ENCODE measurements at regions not wholly inside any gene's neighbourhood (a gene's known extent, or its start where the extent isn't known, plus 50 kb on each side); places are given as distances from the start of the nearest gene placed in this dataset.

DNA sequence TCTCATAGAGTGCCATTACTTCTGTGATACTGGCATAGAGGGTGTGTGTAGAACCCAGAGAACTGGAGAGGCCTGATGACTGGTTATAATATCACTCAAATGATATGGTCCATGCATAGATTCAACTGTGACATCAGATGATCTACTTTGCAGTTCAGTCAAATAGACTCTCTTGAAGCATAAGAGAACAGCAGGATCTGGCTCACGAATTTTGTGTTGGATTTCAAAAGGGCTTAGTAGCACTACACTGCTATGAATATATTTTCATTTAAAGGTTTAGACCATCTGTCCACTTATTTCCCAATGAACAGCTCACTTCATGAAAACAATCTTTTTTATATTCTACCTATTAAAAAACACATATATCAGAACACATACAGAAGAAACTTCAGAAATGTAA, 119.7 kb downstream of the KIF2B start:
- TF ChIP-seq, protein P1, sequence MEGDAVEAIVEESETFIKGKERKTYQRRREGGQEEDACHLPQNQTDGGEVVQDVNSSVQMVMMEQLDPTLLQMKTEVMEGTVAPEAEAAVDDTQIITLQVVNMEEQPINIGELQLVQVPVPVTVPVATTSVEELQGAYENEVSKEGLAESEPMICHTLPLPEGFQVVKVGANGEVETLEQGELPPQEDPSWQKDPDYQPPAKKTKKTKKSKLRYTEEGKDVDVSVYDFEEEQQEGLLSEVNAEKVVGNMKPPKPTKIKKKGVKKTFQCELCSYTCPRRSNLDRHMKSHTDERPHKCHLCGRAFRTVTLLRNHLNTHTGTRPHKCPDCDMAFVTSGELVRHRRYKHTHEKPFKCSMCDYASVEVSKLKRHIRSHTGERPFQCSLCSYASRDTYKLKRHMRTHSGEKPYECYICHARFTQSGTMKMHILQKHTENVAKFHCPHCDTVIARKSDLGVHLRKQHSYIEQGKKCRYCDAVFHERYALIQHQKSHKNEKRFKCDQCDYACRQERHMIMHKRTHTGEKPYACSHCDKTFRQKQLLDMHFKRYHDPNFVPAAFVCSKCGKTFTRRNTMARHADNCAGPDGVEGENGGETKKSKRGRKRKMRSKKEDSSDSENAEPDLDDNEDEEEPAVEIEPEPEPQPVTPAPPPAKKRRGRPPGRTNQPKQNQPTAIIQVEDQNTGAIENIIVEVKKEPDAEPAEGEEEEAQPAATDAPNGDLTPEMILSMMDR (conservative IDR thresholded peaks at IDR 0.05; ENCODE audit: low read depth) = no peak
- ChIA-PET POLR2A (ENCODE audit: low non-redundant PET) (no interaction called here), CTCF (no interaction called here)
- no peak overlapping the region for H3K27ac ChIP-seq
- DNase-seq (ENCODE audit: low spot score) = no peak

DNA sequence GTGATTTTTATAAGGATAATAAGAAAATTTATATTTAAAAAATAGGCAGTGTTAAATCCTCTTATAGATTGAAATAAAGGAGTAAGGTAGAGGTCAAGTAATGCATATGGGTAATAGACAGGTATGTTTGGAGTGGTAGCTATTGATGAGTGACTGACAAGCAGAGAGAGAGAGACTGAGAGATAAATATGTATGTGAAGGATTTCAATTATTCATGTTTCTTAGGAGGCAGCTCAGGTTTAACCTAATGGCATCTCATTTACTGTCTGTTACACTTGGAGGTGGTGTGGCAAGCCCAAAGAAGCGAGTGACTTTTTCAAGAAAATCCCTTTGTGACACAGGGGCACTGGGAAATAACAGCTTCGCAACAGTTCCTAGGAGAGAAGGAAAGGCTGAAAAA, 120.2 kb downstream of the KIF2B start:
- TF ChIP-seq, protein P1 (conservative IDR thresholded peaks at IDR 0.05; ENCODE audit: low read depth) = no peak
- no peak overlapping the region for H3K27ac ChIP-seq
- POLR2A ChIA-PET (ENCODE audit: low non-redundant PET) = no interaction called here
- no peak for DNase-seq (ENCODE audit: low spot score)
- CTCF ChIA-PET = no interaction called here

DNA sequence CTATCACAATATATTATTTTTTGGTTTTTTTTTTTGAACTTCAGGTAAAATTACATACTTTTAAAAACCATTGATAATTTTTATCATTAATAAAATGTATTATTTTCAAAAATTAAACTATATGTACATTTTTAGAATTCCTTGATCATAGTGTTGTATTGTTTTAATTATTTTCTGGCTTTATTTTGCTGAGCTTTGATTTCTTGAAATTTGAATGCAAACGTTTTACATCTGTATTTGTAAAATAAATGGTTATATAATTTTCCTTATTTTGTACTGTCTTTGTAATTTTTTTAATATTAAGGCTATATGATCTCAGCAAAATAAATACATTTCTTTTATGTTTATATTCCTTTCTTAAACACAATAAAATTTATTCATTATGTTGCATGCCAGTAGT, 125.6 kb downstream of the KIF2B start:
- H3K27ac ChIP-seq = no peak overlapping the region
- POLR2A ChIA-PET (ENCODE audit: low non-redundant PET) = no interaction called here
- CTCF ChIA-PET = interaction anchor here (0.6 kb wide), 1 partner anchor 520 kb away, joined by 3 read pairs; no protein-coding TSS in a partner anchor
- TF ChIP-seq, protein P1 (conservative IDR thresholded peaks at IDR 0.05; ENCODE audit: low read depth) = no peak
- DNase-seq (ENCODE audit: low spot score) = no peak

DNA sequence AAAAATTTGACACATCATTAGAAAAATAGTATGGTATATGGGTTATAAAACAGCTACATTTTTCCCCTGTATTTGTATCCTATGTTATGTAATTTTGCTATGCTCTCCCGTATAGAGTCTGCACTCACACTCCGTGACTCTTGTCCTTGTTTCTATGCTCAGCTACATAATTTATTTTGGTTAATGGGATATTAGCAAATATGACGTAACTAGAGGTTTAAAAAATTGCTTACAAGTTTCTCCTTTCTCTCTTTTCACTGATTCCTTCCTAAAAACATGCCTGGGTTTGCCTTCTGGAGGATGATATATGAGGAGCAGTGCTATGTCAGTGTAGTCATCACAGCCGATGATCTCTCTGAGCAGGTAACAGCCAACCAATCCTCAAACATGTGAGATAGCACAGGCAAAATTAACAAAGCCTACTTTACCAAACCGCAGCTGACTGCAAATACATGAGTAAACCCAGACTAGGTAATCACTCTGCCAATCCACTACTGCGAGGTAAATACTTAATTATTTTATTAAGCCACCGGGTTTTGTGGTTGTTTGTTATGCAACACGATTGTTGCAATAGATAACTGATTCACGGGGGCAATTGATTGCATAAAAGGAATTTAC, 126.9 kb downstream of the KIF2B start:
- DNase-seq (ENCODE audit: low spot score) = no peak
- H3K27ac ChIP-seq = no peak overlapping the region
- CTCF ChIA-PET = no interaction called here
- TF ChIP-seq, protein P1 (conservative IDR thresholded peaks at IDR 0.05; ENCODE audit: low read depth) = no peak
- POLR2A ChIA-PET (ENCODE audit: low non-redundant PET) = no interaction called here

DNA sequence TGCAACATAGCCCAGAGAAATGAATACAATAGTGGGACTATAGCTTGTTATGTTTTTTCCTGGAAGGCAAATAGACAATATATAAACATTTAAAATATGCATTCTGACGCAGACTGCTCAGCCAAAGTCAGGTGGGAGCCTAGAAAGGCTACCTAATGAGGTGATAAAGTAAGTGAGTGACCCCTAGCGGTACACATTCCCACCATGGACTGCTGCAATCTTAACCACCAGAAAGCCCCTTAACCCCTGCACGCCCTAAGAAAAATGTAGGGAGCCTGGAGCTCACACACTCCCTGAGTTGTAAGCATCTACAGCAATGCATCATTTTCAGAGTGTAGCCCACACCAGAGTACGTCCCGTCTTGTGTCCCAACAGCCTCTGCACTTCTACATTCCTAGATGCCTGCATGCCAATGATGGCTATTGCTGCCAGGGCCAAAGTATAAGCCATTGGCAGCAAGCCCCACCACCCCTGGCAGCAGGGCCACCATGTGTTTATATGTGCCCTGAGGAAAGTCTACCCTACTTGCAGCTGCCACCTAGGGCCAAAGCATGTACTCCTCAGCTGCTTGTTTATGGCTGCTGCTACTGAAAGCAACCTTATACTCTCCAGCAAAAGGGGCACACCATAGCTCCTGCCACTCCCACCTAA, 127.6 kb downstream of the KIF2B start:
- DNase-seq (ENCODE audit: low spot score) = no peak
- ChIA-PET CTCF (no interaction called here), POLR2A (ENCODE audit: low non-redundant PET) (no interaction called here)
- no peak overlapping the region for H3K27ac ChIP-seq
- TF ChIP-seq, protein P1 (conservative IDR thresholded peaks at IDR 0.05; ENCODE audit: low read depth) = no peak

DNA sequence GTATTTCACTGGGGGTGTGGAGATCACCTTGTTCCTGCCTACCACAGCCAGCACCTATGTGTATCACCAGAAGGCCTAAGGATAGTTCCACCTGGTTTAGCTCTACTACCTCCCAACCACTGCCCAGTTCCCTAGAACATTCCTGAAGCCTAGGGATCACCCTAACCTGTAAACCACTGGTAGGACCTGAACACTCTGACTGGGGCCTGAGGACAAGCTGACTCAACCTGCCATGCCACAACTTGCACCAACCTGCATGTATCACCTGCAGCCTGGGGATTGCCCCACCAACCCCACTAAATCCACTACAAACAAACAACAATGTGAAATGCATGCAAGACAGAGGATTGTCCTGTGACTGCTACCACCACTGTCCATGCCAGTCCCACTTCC, 128.1 kb downstream of the KIF2B start:
- TF ChIP-seq, protein P1 (conservative IDR thresholded peaks at IDR 0.05; ENCODE audit: low read depth) = no peak
- H3K27ac ChIP-seq = no peak overlapping the region
- POLR2A ChIA-PET (ENCODE audit: low non-redundant PET) = no interaction called here
- CTCF ChIA-PET = interaction anchor here (0.7 kb wide), 1 partner anchor 290 kb away, joined by 6 read pairs; no protein-coding TSS in a partner anchor
- DNase-seq (ENCODE audit: low spot score) = peak; percentile 4
